SK-N-SH (cell line): ENCODE measurements at regions not wholly inside any gene's neighbourhood (a gene's known extent, or its start where the extent isn't known, plus 50 kb on each side); places are given as distances from the start of the nearest gene placed in this dataset.

Experiments used
- CTCF ChIA-PET: fragments of 300-600, 350-600 bp; formaldehyde crosslinking; extraction: SDS; loops from one replicate; lab custom pipeline; 2021; lab: Yijun Ruan, JAX
- POLR2A ChIA-PET: fragments of 350-600 bp; sonication (Branson Sonifier 250); formaldehyde crosslinking; extraction: SDS; loops from one replicate; lab custom pipeline; 2020; ENCODE audit warnings: antibody characterized with exemption, inconsistent platforms; lab: Yijun Ruan, JAX
- DNase-seq: peaks from one replicate; pipeline ENCODE4 v3.0.0; 2012
- H2AFZ ChIP-seq: fragments of 200-600 bp; sonication (generic); 2 replicates; pipeline ENCODE4 v1.8.1; 2016; ENCODE audit warnings: antibody characterized with exemption, mild to moderate bottlenecking, low read depth
- H3F3A ChIP-seq: fragments of 200-600 bp; sonication (generic); replicated peaks from 2 replicates; pipeline ENCODE3; 2016; ENCODE audit warnings: antibody characterized with exemption, mild to moderate bottlenecking; ENCODE audit not compliant: insufficient read depth
- H3K27ac ChIP-seq, 2 experiments: fragments of 200-500 bp in 1 of 2; fragments of 200-600 bp in 1 of 2; sonication (Bioruptor generic) in 1 of 2; sonication (generic), shearing (Covaris generic) in 1 of 2; 2 replicates each; pipeline versions ENCODE4 v1.5.1 to v1.6.1; 2014 to 2016; ENCODE audit warnings: low read depth in 2 of 2, inconsistent platforms in 1 of 2, low read length in 1 of 2, mild to moderate bottlenecking in 1 of 2, mixed read lengths in 1 of 2
- H3K27me3 ChIP-seq: fragments of 200-600 bp; sonication (generic), shearing (Covaris generic); 2 replicates; pipeline ENCODE4 v1.6.1; 2016; ENCODE audit warnings: mixed run types; ENCODE audit not compliant: insufficient read depth
- H3K36me3 ChIP-seq, 2 experiments: fragments of 200-500 bp in 1 of 2; fragments of 200-600 bp in 1 of 2; sonication (Bioruptor generic) in 1 of 2; sonication (generic) in 1 of 2; replicated peaks in 1 of 2; 2 replicates each; pipeline versions ENCODE3 to v1.5.1; 2014 to 2016; ENCODE audit warnings: low read length in 1 of 2, mild to moderate bottlenecking in 1 of 2; ENCODE audit not compliant: insufficient read depth in 2 of 2, control insufficient read depth in 1 of 2
- H3K4me1 ChIP-seq, 2 experiments: fragments of 200-500 bp in 1 of 2; fragments of 200-600 bp in 1 of 2; sonication (Bioruptor generic) in 1 of 2; sonication (generic), shearing (Covaris generic) in 1 of 2; 2 replicates each; pipeline versions ENCODE4 v1.5.1 to v1.6.1; 2014 to 2016; ENCODE audit warnings: low read depth in 1 of 2, low read length in 1 of 2, mixed run types in 1 of 2; ENCODE audit not compliant: insufficient read depth in 2 of 2, control insufficient read depth in 1 of 2
- H3K4me2 ChIP-seq: fragments of 200-600 bp; sonication (generic), shearing (Covaris generic); 2 replicates; pipeline ENCODE4 v1.6.1; 2017; ENCODE audit warnings: mixed run types
- H3K4me3 ChIP-seq, 2 experiments: fragments of 200-500 bp in 1 of 2; fragments of 200-600 bp in 1 of 2; sonication (Bioruptor generic) in 1 of 2; sonication (generic), shearing (Covaris generic) in 1 of 2; 2 replicates each; pipeline versions ENCODE4 v1.5.1 to v1.8.1; 2014 to 2016; ENCODE audit warnings: low read depth in 2 of 2, inconsistent platforms in 1 of 2, low read length in 1 of 2, mild to moderate bottlenecking in 1 of 2, mixed read lengths in 1 of 2, moderate library complexity in 1 of 2
- H3K79me2 ChIP-seq: fragments of 200-600 bp; sonication (generic); 2 replicates; pipeline ENCODE4 v1.8.1; 2017; ENCODE audit warnings: mild to moderate bottlenecking; ENCODE audit not compliant: insufficient read depth
- H3K9ac ChIP-seq: fragments of 200-600 bp; sonication (generic); 2 replicates; pipeline ENCODE4 v1.6.1; 2017; ENCODE audit warnings: mixed run types
- H3K9me2 ChIP-seq: fragments of 200-600 bp; sonication (generic); 2 replicates; pipeline ENCODE4 v1.6.1; 2017; ENCODE audit warnings: mixed run types
- H3K9me3 ChIP-seq: fragments of 200-600 bp; sonication (generic); 2 replicates; pipeline ENCODE4 v1.6.1; 2017; ENCODE audit warnings: mixed run types, mild to moderate bottlenecking, moderate library complexity
- H4K20me1 ChIP-seq: fragments of 200-600 bp; sonication (generic); 2 replicates; pipeline ENCODE4 v1.6.1; 2017; ENCODE audit warnings: mild to moderate bottlenecking, mixed run types; ENCODE audit not compliant: insufficient read depth
- CHD2 ChIP-seq: fragments of 150-350 bp; IDR thresholded peaks from 2 replicates; pipeline ENCODE4 v1.6.1; 2018; ENCODE audit warnings: low read length; ENCODE audit not compliant: partially characterized antibody
- CTCF ChIP-seq: fragments of 200-600 bp; sonication (generic); IDR thresholded peaks from 2 replicates; pipeline ENCODE4 v1.6.1; 2017; ENCODE audit warnings: antibody characterized with exemption, mild to moderate bottlenecking, moderate library complexity
- ELF1 ChIP-seq: IDR thresholded peaks from 2 replicates; pipeline ENCODE4 v1.4.0; 2012
- EZH2phosphoT487 ChIP-seq: fragments of 200-600 bp; sonication (generic); IDR thresholded peaks from 2 replicates; pipeline ENCODE4 v1.6.1; 2017; ENCODE audit warnings: low read depth, mixed run types, mild to moderate bottlenecking, antibody characterized with exemption, moderate library complexity, borderline replicate concordance
- FOSL2 ChIP-seq: IDR thresholded peaks from 2 replicates; pipeline ENCODE4 v1.4.0; 2012; ENCODE audit warnings: low read depth, mild to moderate bottlenecking, moderate library complexity, borderline replicate concordance
- FOXJ3 ChIP-seq: sonication (generic); formaldehyde crosslinking; IDR thresholded peaks from 2 replicates; pipeline ENCODE4 v1.5.1; 2020; ENCODE audit warnings: mild to moderate bottlenecking, missing genetic modification reagents
- GABPA ChIP-seq: IDR thresholded peaks from 2 replicates; pipeline ENCODE4 v1.4.0; 2012; ENCODE audit warnings: low read depth, mild to moderate bottlenecking
- JUND ChIP-seq: IDR thresholded peaks from 2 replicates; pipeline ENCODE4 v1.4.0; 2012
- NRF1 ChIP-seq: IDR thresholded peaks from 2 replicates; pipeline ENCODE4 v1.6.1; 2012; ENCODE audit warnings: low read depth, mild to moderate bottlenecking, low read length
- RCOR1 ChIP-seq: fragments of 150-350 bp; IDR thresholded peaks from 2 replicates; pipeline ENCODE4 v1.6.1; 2017; ENCODE audit warnings: antibody characterized with exemption, low read length
- REST ChIP-seq: IDR thresholded peaks from 2 replicates; pipeline ENCODE4 v1.6.1; 2012; ENCODE audit warnings: mild to moderate bottlenecking, low read depth, low read length, moderate library complexity
- RFX5 ChIP-seq: IDR thresholded peaks from 2 replicates; pipeline ENCODE4 v1.6.1; 2012; ENCODE audit warnings: mild to moderate bottlenecking, improper control_type of control experiment, low read length
- RXRA ChIP-seq: IDR thresholded peaks from 2 replicates; pipeline ENCODE4 v1.4.0; 2012; ENCODE audit warnings: low read depth, mild to moderate bottlenecking, borderline replicate concordance
- SMC3 ChIP-seq: IDR thresholded peaks from 2 replicates; pipeline ENCODE4 v1.6.1; 2012; ENCODE audit warnings: low read depth, low read length, improper control_type of control experiment
- TAF1 ChIP-seq: IDR thresholded peaks from 2 replicates; pipeline ENCODE4 v1.6.1; 2012; ENCODE audit warnings: low read depth, mild to moderate bottlenecking, low read length, moderate library complexity, borderline replicate concordance
- TCF12 ChIP-seq: IDR thresholded peaks from 2 replicates; pipeline ENCODE4 v1.4.0; 2012
- TEAD4 ChIP-seq: IDR thresholded peaks from 2 replicates; pipeline ENCODE4 v1.4.0; 2012; ENCODE audit warnings: mild to moderate bottlenecking, borderline replicate concordance; ENCODE audit not compliant: insufficient read depth
- USF1 ChIP-seq: IDR thresholded peaks from 2 replicates; pipeline ENCODE4 v1.4.0; 2012; ENCODE audit warnings: low read depth, borderline replicate concordance
- WGBS: methylation state at CpG from one replicate; pipeline ENCODE4 v1.1.6; 2017; ENCODE audit warnings: low lambda C conversion rate; 5-methylcytosine and 5-hydroxymethylcytosine counted together
- TF ChIP-seq, protein P1 (sequence below): fragments of 150-350 bp; IDR thresholded peaks from 2 replicates; pipeline ENCODE4 v1.6.1; 2017; ENCODE audit warnings: antibody characterized with exemption, low read length, low read depth, borderline replicate concordance
- TF ChIP-seq, protein P2 (sequence below): IDR thresholded peaks from 2 replicates; pipeline ENCODE4 v1.4.0; 2012; ENCODE audit warnings: low read depth

GRCh38 chr9:34810187-34810524 is 100.2 kb upstream of the CCL21 start:
- H3K4me1 ChIP-seq, result peaks cover 0 to 3% of the 10 kb centered on the region in 2 experiments; a peak in 1 of 4 replicates
- H3K36me3 ChIP-seq, result no peaks in the 10 kb centered on the region
- TF ChIP-seq FOSL2 (no peak), SMC3 (no peak), ELF1 (no peak), NRF1 (no peak), RXRA (no peak), USF1 (no peak), RCOR1 (no peak), CHD2 (no peak), GABPA (no peak), REST (no peak), JUND (no peak), CTCF (no peak), EZH2phosphoT487 (no peak), TCF12 (no peak), TEAD4 (no peak), RFX5 (no peak), FOXJ3 (no peak), TAF1 (no peak)
- TF ChIP-seq, protein P1, sequence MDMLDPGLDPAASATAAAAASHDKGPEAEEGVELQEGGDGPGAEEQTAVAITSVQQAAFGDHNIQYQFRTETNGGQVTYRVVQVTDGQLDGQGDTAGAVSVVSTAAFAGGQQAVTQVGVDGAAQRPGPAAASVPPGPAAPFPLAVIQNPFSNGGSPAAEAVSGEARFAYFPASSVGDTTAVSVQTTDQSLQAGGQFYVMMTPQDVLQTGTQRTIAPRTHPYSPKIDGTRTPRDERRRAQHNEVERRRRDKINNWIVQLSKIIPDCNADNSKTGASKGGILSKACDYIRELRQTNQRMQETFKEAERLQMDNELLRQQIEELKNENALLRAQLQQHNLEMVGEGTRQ, result no peak
- TF ChIP-seq, protein P2, sequence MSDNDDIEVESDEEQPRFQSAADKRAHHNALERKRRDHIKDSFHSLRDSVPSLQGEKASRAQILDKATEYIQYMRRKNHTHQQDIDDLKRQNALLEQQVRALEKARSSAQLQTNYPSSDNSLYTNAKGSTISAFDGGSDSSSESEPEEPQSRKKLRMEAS, result no peak
- ChIA-PET CTCF (interaction anchor here (0.9 to 1.6 kb wide), 8 partner anchors 10 to 184 kb away, joined by 3 to 6 read pairs (median 3); no protein-coding TSS in a partner anchor), POLR2A (interaction anchor here (0.6 kb wide), 1 partner anchor 27 kb away, joined by 3 read pairs; no protein-coding TSS in a partner anchor)
- no peaks in the 10 kb centered on the region for H4K20me1 ChIP-seq
- no peak for DNase-seq
- no peak overlapping the region for H2AFZ ChIP-seq
- H3F3A ChIP-seq, result no peaks in the 10 kb centered on the region
- no peaks in the 10 kb centered on the region for H3K79me2 ChIP-seq
- no peak overlapping the region for H3K9ac ChIP-seq
- H3K9me3 ChIP-seq, result no peaks in the 10 kb centered on the region
- WGBS, result no CpG with 5 or more reads among the region's 14 CpGs
- no peaks in the 10 kb centered on the region for H3K9me2 ChIP-seq
- no peak overlapping the region for H3K27ac ChIP-seq
- no peak overlapping the region for H3K4me2 ChIP-seq
- H3K4me3 ChIP-seq, result no peak overlapping the region
- peaks cover 10% of the 10 kb centered on the region; the same call in 1 of the 2 replicates for H3K27me3 ChIP-seq
